ENCODE measurements at regions not wholly inside any gene's neighbourhood (a gene's known extent, or its start where the extent isn't known, plus 50 kb on each side); places are given as distances from the start of the nearest gene placed in this dataset.

- TF ChIP-seq ZNF518B (CRISPR knock-in tag; IDR thresholded peaks at IDR 0.05) (no peak), SLC30A9 (CRISPR knock-in tag; IDR thresholded peaks at IDR 0.05) (no peak), ARID2 (IDR thresholded peaks at IDR 0.05) (no peak), NR2F6 (CRISPR knock-in tag; IDR thresholded peaks at IDR 0.05) (no peak), ZFP91 (CRISPR knock-in tag; IDR thresholded peaks at IDR 0.05) (no peak)
- TF ChIP-seq, protein P1, sequence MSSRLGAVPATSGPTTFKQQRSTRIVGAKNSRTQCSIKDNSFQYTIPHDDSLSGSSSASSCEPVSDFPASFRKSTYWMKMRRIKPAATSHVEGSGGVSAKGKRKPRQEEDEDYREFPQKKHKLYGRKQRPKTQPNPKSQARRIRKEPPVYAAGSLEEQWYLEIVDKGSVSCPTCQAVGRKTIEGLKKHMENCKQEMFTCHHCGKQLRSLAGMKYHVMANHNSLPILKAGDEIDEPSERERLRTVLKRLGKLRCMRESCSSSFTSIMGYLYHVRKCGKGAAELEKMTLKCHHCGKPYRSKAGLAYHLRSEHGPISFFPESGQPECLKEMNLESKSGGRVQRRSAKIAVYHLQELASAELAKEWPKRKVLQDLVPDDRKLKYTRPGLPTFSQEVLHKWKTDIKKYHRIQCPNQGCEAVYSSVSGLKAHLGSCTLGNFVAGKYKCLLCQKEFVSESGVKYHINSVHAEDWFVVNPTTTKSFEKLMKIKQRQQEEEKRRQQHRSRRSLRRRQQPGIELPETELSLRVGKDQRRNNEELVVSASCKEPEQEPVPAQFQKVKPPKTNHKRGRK (tag; IDR thresholded peaks at IDR 0.05) = no peak
These were observed 112.1 kb downstream of the KIF4B start (continued) for GRCh38 chr5:155125551-155126095.
